ENCODE measurements at regions not wholly inside any gene's neighbourhood (a gene's known extent, or its start where the extent isn't known, plus 50 kb on each side); places are given as distances from the start of the nearest gene placed in this dataset.
"Not testable (repeated sequence)": the region's sequence is repeated elsewhere in the genome, so short reads cannot be mapped to it uniquely, and the experiment has no call there.

DNA sequence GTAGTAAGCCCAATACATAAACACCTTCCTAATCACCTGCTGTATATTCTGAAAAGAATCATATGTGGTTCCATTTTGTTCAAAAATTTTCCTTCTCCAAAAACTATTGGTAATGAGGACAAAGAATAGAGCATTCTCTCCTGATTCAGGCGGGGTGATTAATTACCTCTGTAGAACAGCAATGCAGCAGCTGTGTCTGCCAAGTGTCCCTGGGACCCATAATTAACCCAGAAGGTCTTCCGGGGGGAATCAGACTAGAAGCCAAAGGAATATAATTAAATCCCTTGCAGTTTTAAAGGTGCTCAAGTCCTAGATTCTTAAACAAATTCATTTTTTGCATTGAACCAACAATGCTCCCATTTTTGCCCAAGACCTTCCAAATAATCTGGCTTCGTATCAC is 60.3 kb upstream of the ABLIM1 start:
- no peak for DNase-seq
- no peaks in the 10 kb centered on the region for H3K27me3 Mint-ChIP-seq (ENCODE audit: unreplicated experiment)
- no peak overlapping the region for H3K27ac Mint-ChIP-seq (ENCODE audit: unreplicated experiment)
- no peaks in the 10 kb centered on the region for H3K4me1 Mint-ChIP-seq (ENCODE audit: low read depth, unreplicated experiment)
- H3K9me3 Mint-ChIP-seq (ENCODE audit: unreplicated experiment), result no peaks in the 10 kb centered on the region
- no peaks in the 10 kb centered on the region for H3K36me3 Mint-ChIP-seq (ENCODE audit: unreplicated experiment)
- TF ChIP-seq, protein P1, sequence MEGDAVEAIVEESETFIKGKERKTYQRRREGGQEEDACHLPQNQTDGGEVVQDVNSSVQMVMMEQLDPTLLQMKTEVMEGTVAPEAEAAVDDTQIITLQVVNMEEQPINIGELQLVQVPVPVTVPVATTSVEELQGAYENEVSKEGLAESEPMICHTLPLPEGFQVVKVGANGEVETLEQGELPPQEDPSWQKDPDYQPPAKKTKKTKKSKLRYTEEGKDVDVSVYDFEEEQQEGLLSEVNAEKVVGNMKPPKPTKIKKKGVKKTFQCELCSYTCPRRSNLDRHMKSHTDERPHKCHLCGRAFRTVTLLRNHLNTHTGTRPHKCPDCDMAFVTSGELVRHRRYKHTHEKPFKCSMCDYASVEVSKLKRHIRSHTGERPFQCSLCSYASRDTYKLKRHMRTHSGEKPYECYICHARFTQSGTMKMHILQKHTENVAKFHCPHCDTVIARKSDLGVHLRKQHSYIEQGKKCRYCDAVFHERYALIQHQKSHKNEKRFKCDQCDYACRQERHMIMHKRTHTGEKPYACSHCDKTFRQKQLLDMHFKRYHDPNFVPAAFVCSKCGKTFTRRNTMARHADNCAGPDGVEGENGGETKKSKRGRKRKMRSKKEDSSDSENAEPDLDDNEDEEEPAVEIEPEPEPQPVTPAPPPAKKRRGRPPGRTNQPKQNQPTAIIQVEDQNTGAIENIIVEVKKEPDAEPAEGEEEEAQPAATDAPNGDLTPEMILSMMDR (IDR thresholded peaks at IDR 0.05; ENCODE audit: partially characterized antibody, unreplicated experiment), result no peak
- no peak overlapping the region for H3K4me3 Mint-ChIP-seq (ENCODE audit: unreplicated experiment)

GRCh38 chr10:114719311-114719710 is 61.2 kb upstream of the ABLIM1 start:
- Mint-ChIP-seq H3K4me1 (ENCODE audit: low read depth, unreplicated experiment) (no peaks in the 10 kb centered on the region), H3K4me3 (ENCODE audit: unreplicated experiment) (no peak overlapping the region), H3K27me3 (ENCODE audit: unreplicated experiment) (no peaks in the 10 kb centered on the region), H3K9me3 (ENCODE audit: unreplicated experiment) (no peaks in the 10 kb centered on the region), H3K27ac (ENCODE audit: unreplicated experiment) (no peak overlapping the region), H3K36me3 (ENCODE audit: unreplicated experiment) (no peaks in the 10 kb centered on the region)
- no peak for DNase-seq
- TF ChIP-seq, protein P1 (IDR thresholded peaks at IDR 0.05; ENCODE audit: partially characterized antibody, unreplicated experiment), result no peak

GRCh38 chr10:114720023-114720422 is 61.9 kb upstream of the ABLIM1 start:
- not testable (repeated sequence) for H3K27ac Mint-ChIP-seq (ENCODE audit: unreplicated experiment); DNase-seq; H3K4me3 Mint-ChIP-seq (ENCODE audit: unreplicated experiment)

DNA sequence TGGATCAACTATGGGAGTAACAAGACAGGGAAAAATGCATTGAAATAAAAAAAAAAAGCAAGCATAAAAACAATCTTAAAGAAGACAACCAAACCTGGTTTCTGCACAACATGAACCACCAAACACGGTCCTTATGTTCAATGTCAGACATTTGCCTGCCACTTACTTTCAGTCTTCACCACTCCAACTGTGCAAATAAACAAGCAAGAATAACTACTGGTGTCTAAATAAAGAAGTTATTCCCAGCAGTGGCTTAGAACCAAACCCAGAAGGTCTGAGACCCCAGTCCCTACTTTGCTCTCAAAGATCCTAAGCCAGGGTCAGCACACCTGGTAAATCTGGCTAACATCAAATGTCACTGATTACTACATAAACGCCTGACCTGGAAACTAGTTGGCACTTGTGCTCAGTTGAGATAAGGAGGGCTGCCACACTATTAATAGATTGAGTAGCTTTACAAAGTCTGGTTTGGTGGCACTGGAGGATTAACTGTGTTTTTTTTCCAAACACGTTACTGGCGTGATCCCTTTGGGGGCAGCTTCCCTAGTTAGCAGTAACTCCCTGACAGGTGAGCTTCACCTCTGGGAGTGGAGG is 62.7 kb upstream of the ABLIM1 start:
- Mint-ChIP-seq H3K4me3 (ENCODE audit: unreplicated experiment) (no peak overlapping the region), H3K4me1 (ENCODE audit: low read depth, unreplicated experiment) (no peaks in the 10 kb centered on the region), H3K27me3 (ENCODE audit: unreplicated experiment) (no peaks in the 10 kb centered on the region), H3K36me3 (ENCODE audit: unreplicated experiment) (no peaks in the 10 kb centered on the region), H3K27ac (ENCODE audit: unreplicated experiment) (no peak overlapping the region), H3K9me3 (ENCODE audit: unreplicated experiment) (peaks cover 1% of the 10 kb centered on the region)
- TF ChIP-seq, protein P1 (IDR thresholded peaks at IDR 0.05; ENCODE audit: partially characterized antibody, unreplicated experiment), result no peak
- no peak for DNase-seq

More at GRCh38 chr10:114720023-114720422, 61.9 kb upstream of the ABLIM1 start:
- not testable (repeated sequence) for H3K9me3 Mint-ChIP-seq (ENCODE audit: unreplicated experiment); H3K27me3 Mint-ChIP-seq (ENCODE audit: unreplicated experiment); H3K36me3 Mint-ChIP-seq (ENCODE audit: unreplicated experiment); H3K4me1 Mint-ChIP-seq (ENCODE audit: low read depth, unreplicated experiment)

DNA sequence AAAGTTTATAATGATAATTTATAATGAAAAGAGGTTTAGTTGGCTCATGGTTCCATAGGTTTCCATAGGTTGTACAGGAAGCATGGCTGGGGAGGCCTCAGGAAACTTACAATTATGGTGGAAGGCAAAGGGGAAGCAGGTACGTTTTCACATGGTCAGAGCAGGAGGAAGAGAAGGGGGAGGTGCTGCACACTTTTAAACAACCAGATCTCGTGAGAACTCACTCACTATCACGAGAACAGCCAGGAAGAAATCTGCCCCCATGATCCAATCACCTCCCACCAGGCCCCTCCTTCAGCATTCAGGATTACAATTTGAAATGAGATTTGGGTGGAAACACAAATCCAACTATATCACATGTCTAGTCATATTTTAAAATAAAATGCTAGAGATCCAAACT is 64.1 kb upstream of the ABLIM1 start:
- not testable (repeated sequence) for H3K9me3 Mint-ChIP-seq (ENCODE audit: unreplicated experiment); H3K4me1 Mint-ChIP-seq (ENCODE audit: low read depth, unreplicated experiment); H3K4me3 Mint-ChIP-seq (ENCODE audit: unreplicated experiment); H3K27ac Mint-ChIP-seq (ENCODE audit: unreplicated experiment); H3K27me3 Mint-ChIP-seq (ENCODE audit: unreplicated experiment); H3K36me3 Mint-ChIP-seq (ENCODE audit: unreplicated experiment); DNase-seq

DNA sequence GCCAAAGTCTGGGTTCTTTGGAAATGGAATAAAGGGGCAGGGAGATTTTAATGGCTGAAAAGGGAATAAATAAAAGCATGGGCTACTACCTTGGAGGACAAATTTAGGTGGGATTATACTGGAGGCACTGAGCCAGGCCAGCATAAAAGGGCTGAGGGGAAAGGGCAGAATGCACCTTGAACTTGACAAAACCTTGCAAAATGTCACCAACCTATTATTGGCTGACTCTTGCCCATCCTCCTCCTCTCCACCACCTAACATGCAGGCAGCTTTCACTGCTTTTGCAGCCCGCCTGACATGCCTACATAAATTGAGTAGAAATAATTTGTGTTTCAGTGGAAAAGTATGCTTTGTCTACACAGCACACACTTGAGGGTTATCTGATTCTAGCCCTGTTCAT is 65.3 kb upstream of the ABLIM1 start:
- no peak for DNase-seq
- Mint-ChIP-seq H3K4me1 (ENCODE audit: low read depth, unreplicated experiment) (no peaks in the 10 kb centered on the region), H3K36me3 (ENCODE audit: unreplicated experiment) (no peaks in the 10 kb centered on the region), H3K27ac (ENCODE audit: unreplicated experiment) (no peak overlapping the region), H3K4me3 (ENCODE audit: unreplicated experiment) (no peak overlapping the region), H3K9me3 (ENCODE audit: unreplicated experiment) (peaks cover 1% of the 10 kb centered on the region), H3K27me3 (ENCODE audit: unreplicated experiment) (no peaks in the 10 kb centered on the region)
- TF ChIP-seq, protein P1 (IDR thresholded peaks at IDR 0.05; ENCODE audit: partially characterized antibody, unreplicated experiment), result no peak

Measured in glutamatergic neuron (in vitro differentiated cells).